Amniotic epithelial cell (primary cell): ENCODE measurements at regions not wholly inside any gene's neighbourhood (a gene's known extent, or its start where the extent isn't known, plus 50 kb on each side); places are given as distances from the start of the nearest gene placed in this dataset.

Source experiments
- DNase-seq: peaks from one replicate; pipeline ENCODE4 v3.0.0-alpha.2; 2010; ENCODE audit warnings: low read depth

DNA sequence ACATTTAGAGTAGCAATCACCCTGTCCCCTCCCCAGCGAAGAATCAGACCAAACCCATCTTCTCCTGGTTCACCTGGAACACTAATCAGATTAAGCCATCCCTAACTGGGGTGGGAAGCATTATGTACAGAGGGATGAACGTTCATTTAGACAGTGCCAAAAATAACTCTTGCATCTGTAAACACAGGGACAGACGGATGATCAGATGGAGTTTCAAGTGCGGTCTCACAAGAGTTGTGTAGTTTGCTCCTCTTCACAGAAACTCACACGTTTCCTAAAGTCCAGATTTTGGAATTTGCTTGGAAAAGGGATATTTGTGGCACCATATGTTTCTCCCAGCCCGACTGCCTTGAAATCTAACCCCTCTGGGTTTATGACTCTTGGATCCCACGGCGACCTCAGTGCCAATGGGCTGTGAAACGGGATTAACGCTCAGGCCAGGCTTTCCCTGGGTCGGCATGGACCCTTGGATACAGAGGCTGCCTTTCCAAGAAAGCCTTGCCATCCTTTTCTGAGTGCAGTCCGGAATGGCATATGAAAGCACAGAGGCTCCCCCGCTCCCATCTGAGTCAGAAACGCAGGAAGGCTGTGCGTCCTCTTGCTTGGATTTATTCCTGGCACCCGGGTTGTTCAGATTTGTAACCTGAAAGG is 293.2 kb upstream of the HABP2 start:
- DNase-seq, result no peak

DNA sequence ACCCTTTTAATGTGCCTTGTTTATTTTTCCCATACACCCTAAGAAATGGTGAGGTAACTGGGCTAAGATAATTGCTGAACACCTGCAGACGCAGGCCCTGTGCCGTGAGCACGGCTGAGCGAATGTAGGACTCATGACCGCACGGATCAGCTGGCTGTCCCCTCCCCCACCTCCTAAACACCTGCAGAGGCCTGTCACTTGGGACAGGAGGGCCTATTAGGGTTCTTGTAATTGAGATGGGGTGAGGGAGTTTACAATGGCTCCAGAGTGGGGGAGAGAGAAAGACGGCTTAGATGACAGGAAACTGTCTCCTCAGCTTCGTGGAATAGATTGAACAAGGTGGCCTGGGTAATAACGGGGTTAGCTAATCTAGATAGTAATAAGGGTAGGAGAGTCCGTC is 291.7 kb upstream of the HABP2 start:
- DNase-seq, result no peak

DNA sequence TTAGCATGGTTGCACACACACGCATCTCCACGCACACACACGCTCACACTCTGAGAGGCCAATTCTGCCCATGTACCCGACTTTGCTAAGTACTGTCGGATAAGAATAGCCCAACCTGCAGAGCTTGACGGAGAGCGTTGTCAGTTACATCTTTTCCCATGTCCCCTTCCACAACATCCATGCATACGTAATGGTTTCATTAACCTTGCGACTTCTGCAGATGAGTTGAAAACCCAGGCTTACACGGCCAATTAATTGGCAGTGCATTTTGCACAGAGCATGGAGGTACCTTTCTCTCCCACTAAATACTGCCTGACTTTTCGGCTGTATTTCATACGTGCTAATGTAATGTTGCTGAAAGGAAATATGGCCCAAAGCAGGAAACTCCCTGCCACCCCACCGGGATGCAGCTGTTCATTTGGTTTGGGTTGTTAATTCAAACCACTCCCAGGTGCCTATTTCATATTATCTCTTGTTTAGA is 291.2 kb upstream of the HABP2 start:
- no peak for DNase-seq

DNA sequence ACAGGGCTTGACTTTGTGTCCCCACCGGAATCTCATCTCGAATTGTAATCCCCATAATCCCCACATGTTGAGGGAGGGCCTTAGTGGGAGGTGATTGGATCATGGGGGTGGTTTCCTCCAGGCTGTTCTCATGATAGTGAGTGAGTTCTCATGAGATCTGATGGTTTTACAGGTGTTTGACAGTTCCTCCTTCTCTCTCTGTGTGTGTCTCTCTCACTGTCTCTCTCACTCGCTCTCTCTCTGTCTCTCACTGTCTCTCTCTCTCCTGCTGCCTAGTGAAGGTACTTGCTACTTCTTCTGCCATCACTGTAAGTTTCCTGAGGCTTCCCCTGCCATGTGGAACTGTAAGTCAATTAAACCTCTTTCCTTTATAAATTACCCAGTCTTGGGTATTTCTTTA is 289.8 kb upstream of the HABP2 start:
- DNase-seq, result no peak

DNA sequence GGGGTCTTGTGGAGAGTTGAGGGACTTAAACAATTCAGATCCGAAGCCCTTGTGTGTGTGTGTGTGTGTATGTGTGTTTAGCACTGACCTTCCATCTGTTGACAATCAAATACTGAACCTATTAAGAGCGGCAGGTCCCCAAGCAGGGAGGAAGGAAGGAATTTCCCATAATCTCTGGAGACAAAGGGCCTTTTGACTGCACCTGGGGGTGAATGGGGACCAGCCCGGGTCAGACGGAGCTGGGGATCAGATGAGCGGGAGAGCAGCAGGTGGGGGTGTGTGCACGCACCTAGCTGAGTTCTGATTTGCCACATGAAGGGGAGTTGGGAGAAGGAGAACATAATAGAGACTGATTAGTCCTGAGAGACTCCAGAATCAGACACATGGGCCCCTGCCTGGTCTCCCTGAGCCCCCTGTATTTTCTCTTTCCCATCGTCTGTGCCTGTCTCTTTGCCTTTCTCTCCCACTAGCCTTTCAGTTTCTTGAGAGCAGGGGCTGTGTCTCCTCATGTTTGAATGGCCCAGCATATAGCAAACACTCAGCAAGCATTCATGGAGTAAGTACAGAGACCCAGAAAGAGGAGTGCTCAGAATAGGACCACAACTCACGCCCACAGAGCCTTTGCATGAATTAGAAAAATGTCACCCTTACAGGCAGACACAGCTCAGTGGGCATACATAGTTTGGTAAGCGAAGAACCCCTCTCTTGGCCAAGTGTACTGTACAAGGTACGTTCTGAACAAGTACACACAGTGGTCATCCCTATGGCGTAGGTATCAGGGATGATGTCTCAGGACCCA is 288.3 kb upstream of the HABP2 start:
- no peak for DNase-seq

DNA sequence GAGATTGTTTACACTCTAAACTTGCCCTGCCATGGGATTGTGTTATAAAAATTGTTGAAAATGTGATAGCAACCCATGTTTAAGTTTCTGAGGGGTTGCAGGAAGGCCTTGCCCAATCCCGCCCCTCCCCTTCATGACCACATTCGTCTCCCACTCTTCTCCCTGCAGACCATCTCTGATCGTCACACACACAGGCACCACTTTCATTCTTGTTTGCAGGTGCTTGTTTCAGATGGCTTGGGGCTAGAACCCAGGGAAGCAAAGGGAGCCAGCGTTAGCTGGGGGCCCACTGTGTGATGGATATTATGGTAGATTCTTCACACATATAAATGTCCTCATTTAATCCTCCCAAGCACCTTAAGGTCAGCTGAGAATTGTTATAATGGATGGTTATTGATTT is 286.7 kb upstream of the HABP2 start:
- DNase-seq, result no peak

DNA sequence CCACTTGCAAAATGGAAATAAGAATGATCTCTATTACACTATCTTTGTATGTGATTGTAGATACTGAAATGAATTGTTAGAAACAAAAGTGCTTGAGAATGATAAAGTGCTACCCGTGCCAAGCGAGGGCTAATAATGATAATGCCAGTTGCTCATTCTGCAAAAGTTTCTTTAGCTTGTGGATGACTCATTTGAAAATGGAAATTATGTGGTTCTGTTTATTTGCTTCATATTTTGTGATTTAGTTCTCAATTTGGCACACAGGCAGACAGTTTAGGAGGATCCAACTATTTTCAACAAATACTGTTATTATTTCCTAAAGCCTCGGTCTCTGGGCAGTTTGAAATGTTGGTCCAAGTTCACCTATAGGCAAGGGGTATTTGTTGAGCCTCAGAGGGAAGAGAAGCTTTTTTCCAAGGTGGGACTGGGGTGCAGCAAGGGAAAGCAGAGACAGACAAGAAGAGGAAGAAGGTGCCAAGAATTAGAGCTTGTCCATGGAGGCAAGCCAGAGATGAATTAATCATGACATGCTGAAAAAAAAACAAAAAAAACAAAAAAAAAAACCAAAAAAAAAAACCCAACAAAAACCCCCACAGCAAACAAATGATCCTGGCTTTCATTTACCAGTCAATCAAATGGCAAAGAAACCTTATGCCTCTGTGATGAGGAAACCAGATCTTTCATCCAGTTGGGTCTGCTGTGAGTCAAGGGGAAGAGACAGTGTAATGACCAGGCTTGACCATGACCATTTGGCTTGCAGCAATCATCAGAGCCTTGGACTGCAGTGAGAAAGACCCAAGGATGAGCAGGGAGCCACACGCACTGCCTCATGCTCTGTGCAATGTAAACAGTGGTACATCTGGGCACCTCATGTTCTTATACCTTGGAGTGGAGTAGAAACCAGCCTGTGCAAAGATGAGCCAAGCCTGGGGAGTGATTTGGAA is 285.0 kb upstream of the HABP2 start:
- no peak for DNase-seq

DNA sequence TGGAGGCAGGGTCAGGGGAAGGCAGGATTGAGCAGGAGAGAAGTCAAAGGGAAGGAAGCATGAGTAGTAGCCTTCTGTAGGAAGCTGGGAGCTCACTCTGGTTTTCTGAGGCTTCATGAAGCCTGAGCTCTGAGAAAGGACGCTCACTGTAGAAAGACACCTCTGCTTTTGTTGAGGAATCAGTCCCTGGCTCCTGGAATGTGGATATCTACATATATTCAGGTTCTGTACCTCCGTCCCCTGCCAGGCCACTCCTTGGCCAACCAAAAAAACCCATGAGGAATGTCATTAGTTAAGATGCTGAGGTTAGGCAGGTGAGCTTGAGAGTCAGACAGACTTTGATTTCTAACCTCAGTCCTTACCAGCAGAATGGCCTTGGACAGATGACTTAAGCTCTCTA is 283.5 kb upstream of the HABP2 start:
- no peak for DNase-seq

DNA sequence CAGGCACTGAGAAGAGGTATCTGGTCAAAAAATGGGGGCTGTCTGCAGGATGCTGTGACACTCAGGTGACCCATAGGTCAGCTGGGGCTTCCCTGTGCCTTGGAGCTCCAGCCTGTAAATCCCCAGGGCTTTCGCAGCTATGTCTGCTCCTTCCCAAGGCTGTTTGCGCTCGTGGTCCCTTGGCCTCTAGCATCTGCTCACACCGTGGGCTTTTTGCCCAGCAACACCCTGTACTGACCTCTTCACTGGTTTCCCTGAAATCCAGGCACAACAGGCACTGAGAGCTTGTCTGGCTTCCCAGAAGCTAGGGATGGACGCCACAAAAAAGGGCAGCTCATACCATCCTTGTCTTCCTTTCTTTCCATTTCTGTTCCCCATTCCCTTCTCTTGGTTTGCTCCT is 280.3 kb upstream of the HABP2 start:
- DNase-seq, result no peak

DNA sequence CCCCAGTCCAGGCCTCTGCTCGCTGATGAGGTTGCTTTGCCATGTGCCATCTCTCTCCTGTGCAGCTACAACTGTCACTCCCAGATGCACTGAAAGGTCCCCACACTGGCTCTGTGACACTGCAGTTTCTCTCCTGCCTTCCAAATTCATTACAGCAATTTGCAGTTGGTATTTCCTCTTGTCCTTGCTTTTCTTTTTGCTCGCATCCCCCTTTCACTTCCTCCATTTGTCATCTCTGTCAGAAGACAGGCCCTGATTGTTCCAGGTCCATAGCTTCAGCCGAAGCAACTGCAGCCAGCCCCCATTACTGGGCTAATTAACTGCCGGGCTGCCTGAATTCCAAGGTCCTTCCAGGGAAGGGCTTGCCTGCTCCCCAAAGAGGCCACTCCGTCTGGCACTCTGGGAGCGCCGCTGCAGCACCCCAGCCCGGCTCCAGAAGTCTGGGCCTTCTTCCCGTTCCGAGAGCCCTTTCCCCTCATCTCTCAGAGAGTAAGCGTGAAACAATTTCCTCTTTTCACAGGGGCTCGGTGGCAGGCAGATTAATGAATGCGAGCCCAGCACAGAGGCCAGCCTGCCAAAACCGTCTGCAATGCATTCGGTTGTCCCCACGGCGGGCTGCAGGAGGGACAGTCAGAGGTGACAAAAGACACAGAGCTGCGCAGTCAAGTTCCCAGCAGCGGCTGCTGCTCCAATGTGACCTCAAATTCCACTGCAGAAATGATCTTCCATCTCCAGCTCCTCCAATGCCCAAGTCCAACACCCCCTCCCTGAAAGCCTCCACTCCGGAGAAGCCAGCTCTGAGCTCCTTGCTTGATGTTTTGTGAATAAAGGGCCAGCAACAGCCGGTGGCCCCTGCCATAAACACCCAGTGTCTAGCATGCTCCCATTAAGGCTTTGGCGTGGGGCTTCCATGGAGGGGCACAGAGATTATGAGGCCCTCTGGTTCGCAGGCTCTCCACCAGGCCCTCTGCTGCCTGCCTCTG is 279.4 kb upstream of the HABP2 start:
- DNase-seq, result no peak

DNA sequence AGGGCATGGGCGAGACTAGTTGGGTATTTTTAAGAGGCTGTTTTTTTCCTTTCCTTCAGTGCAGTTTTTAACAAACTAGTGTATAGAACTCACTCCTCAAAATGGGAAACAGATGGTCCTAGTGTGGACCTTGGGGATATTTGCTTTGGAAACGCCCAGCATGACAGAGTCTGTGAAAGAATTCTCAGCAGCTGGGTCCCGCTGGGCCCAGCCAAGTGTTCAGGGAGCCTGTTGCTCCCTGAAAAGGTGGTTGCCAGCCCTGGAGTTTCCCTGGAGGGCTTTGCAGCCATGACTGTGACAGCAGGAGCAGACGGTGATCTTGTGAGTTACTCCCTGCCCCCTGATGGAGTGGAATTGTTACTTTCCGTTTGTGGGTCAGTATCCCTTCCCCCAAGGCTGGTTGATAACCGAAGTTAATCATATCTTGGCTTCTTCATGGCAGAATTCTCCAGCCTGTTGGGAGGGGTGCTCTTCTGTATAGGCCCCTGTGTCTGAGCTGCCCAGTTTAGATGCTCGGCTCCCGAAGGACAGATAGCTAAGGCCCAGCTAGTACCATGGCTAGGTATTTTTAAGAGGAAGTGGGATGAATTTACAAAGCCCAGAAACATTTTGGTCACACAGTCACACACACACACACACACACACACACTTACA is 278.6 kb upstream of the HABP2 start:
- DNase-seq, result no peak

DNA sequence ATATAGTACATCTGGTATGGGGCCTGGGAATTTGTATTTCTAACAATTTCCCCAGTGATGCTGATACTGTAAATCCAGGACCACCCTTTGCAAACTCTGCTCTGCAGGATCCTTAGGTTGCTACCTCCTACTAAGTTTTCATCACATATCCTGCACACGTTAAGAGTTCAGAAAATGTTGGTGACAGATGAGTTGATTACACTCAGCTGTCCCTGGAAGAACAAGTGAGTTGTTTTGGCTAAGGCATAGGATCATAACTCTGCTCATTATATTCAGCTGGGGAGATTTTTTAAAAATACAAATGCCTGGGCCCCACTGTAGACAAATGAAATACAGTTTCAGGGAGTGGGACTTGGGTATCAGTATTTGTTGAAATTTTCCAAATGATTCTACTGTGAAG is 274.6 kb upstream of the HABP2 start:
- no peak for DNase-seq

DNA sequence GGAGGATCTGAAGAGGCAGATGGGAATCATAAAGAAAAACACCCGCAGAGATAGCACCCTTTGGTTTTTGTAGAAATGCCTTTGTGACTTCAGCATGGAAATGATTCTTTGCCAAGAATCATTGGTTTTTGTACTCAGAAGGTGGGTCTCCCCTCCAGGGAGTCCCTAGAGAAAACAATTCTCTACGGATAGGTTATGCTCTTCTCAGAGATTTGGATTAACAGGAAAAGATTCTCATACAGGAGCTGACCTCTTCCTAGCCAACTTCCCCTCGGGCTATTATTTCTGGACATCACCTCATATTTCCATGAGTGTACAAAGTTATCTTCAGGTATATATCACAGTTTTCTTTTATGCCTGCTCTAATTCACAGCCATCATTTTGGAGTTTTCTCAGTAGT is 274.2 kb upstream of the HABP2 start:
- no peak for DNase-seq

DNA sequence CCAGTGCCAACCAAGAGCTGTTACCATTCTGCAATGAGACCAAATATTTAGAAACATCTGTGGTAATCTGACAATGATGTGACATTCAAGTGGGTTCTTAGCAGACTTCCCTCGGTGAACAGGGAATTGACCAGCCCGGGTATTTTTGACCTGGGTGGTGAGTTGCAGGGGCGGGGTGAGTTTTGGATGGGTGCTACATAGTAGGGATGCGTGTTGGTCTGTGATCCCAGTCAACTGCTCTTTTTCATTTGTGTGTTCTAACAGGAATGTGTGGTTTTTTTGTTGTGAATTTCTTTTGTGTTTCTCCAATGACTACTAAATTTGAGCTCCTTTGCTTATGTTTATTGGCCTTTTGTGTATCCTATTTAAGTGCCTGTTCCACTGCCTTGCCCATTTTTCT is 273.6 kb upstream of the HABP2 start:
- DNase-seq, result no peak

DNA sequence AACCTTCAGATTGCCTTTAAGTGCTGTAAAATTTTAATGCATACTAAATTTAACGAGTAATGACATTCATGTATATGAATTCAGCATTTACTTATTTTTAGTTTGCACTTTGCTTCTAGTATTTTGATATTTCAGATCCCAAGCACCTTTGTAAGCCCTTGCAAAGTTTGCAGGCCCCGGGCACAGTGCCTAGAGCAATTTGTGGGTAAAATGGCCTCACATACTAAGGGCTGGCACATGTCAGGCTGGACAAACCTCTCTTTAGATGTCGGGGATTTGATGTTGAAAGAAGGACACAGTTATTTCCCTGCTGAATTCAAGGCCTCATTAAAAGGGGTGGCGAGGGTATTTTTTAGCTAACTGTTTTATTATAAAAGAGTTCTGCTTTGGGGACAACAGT is 270.3 kb upstream of the HABP2 start:
- no peak for DNase-seq

DNA sequence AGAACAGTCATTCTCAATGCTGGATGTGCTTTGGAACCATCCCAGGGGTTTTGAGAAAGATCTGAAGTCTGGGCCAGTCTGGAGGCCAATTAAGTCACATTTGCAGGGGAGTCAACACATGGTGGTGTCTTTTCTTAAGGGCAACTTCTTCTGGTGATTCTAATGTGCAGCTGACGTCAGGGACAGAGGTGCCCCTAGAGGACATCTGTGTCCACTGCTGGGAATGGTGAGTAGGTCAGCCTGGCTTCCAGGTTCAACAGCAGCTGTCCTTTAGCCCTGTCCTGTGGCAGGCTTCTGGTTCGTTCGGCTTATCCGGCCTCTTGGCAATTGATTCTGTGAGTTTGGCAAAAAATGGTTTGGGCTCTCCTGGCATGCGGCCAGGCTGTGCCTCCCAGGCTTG is 269.7 kb upstream of the HABP2 start:
- DNase-seq, result no peak

DNA sequence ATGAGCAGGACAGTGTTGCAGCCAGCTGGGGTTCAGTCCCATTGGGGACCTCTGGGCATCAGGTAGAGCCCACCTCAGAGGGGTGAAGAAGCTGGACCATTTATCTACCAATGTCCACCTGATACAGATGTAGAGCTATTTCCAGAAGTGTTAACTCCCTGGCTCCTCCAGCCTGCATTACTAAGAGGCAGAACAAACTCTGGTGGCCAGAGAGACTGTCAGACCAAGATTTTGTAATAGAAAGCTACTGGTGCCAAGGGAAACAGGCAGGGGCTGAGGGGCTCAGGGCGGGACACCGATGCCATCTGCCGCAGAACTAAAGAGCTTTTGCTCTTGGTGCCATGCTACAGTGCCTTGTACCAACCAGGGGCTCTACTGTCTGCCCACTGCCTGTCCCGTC is 268.2 kb upstream of the HABP2 start:
- no peak for DNase-seq

DNA sequence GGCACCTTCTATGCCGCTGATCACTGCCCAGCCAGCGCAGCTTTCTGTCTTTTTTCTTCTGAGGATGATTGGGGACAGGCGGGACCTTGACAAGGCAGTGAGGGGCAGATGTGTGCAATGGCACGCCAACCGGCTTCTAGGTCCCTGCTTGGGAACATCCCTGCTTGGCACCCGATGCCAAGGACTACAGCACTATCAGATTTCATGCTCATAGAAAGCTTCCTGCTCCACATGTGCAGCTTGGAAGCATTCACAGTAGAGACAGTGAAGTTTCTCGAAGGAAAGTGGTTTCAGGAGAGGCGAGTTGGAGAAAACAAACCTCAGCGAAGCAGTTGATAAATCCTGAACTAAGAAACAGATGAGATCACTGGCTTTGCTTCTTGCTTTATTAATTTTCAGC is 267.5 kb upstream of the HABP2 start:
- DNase-seq, result no peak

DNA sequence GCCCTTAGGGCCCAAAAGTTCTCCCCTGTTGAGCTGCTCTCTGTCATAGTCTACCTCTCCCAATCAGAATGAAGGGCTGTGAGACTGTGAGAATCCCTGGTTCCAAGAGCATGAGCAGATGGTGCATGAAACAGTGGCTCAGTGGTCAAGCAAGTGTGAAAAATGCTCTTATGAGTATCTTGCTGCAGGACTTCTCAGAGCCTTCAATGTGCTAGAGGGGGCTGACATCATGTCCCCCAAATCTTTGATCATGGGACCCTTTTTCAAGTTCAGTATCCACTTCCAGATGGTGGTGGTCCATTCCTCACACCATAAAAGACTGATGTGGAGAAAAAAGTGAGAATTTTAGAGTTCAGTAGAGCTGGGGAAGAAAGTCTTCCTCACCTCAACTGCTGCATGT is 265.3 kb upstream of the HABP2 start:
- no peak for DNase-seq

DNA sequence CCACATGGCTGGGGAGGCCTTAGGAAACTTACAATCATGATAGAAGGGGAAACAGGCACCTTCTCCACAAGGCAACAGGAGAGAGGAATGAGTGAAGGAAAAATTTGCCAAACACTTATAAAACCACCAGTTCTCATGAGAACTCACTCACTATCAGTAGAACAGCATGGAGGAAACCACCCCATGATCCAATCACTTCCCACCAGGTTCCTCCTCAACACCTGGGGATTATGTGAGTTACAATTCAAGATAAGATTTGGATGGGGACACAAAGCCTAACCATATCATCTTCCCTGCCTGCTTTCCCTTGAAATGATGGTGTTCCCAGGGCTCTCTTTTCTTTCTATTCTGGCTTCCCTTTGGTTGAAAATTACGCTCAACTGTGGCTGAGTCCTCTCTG is 262.7 kb upstream of the HABP2 start:
- no peak for DNase-seq

DNA sequence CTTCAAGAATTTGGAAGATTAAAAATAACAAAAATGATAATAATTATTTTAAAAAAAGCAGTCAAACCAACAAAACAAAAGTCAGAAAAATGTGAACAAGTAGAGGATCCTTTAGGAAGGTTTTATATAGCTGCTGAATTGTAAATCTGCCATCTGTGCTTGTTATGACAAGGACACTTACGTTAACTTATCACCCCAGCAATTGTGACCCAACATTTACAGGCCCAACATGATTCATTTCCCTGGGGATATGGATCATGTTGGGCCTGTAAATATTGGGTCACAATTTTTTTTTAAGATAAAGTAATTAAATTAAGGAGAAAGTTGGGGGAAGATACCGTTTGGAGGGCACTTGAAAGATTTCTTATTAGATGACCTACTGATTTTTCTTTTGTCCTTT is 261.4 kb upstream of the HABP2 start:
- no peak for DNase-seq
